SJCRH30 (cell line): ENCODE measurements at regions not wholly inside any gene's neighbourhood (a gene's known extent, or its start where the extent isn't known, plus 50 kb on each side); places are given as distances from the start of the nearest gene placed in this dataset.

ENCODE experiments used
- DNase-seq, 2 experiments: peaks; one replicate each; pipeline ENCODE4 v3.0.0-alpha.2; 2015 to 2020
- H3K27ac ChIP-seq: fragments of 250-450 bp; sonication (Bioruptor Pico); 2 replicates; pipeline ENCODE4 v1.5.1; 2020; ENCODE audit warnings: mild to moderate bottlenecking, moderate library complexity
- H3K27me3 ChIP-seq: fragments of 250-450 bp; sonication (Bioruptor Pico); 2 replicates; pipeline ENCODE4 v1.5.1; 2020; ENCODE audit warnings: mild to moderate bottlenecking, moderate library complexity
- H3K36me3 ChIP-seq: fragments of 250-450 bp; sonication (Bioruptor Pico); 2 replicates; pipeline ENCODE4 v1.5.1; 2020; ENCODE audit warnings: mild to moderate bottlenecking, moderate library complexity
- H3K4me1 ChIP-seq: fragments of 250-450 bp; sonication (Bioruptor Pico); 2 replicates; pipeline ENCODE4 v1.5.1; 2020; ENCODE audit warnings: mild to moderate bottlenecking, moderate library complexity
- H3K4me3 ChIP-seq: fragments of 250-450 bp; sonication (Bioruptor Pico); 2 replicates; pipeline ENCODE4 v1.5.1; 2020; ENCODE audit warnings: mild to moderate bottlenecking, moderate library complexity
- H3K9me3 ChIP-seq: fragments of 250-450 bp; sonication (Bioruptor Pico); replicated peaks from 2 replicates; pipeline ENCODE4 v1.5.1; 2020; ENCODE audit warnings: mild to moderate bottlenecking, moderate library complexity

DNA sequence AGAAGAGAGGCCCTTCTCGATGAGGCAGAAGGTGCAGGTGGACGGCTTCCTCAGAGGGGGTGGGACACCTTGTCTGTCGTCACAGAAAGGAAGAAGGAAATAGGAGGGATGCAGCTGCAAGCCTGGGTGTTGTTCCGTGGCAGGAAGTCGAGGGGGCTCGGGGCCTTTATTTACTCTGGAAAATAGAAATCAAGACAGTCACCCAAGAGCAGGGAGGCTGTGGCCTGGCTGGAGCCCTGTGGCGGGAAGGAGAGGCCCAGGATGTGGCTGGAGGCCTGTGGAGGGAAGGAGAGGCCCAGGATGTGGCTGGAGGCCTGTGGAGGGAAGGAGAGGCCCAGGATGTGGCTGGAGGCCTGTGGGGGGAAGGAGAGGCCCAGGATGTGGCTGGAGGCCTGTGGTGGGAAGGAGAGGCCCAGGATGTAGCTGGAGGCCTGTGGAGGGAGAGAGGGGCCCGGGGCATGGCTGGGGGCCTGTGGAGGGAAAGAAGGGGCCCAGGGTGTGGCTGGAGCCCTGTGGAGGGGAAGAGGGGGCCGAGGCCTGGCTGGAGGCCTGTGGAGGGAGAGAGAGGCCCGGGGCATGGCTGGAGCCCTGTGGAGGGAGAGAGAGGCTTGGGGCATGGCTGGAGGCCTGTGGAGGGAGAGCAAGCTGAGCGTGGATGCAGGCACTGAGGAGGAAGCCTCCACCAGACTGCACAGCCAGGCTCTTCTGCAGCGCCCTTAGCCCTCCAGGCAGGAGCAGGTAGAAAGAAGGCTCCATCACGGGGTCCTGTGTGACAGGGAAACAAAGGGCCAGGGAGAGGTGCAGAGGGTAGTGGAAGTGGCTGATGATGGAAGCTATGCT is 97.3 kb upstream of the SFMBT2 start:
- Histone ChIP-seq H3K27me3 (no peaks in the 10 kb centered on the region), H3K27ac (no peak overlapping the region), H3K4me3 (no peak overlapping the region), H3K9me3 (no peaks in the 10 kb centered on the region), H3K4me1 (no peaks in the 10 kb centered on the region), H3K36me3 (no peaks in the 10 kb centered on the region)
- no peak for DNase-seq

DNA sequence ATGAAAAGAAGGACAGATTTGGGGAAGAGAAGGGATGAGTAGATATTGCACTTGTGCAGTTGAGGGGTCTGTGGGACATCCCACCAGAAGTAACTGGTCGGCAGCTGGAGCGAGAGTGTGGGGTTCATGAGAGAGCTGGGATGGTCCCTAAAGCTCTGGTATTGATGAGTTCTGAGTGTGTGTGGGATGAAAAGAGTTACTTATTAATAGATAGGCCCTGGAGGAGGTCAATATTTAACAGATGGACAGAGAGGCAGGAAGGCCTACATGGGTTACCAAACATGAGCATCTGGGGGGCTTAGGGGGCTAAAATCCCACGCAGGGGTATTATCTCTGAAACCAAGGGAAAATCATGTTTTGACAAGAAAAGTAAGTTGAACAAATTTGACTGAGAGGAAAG is 95.7 kb upstream of the SFMBT2 start:
- Histone ChIP-seq H3K4me3 (no peak overlapping the region), H3K4me1 (no peaks in the 10 kb centered on the region), H3K36me3 (no peaks in the 10 kb centered on the region), H3K9me3 (no peaks in the 10 kb centered on the region), H3K27me3 (no peaks in the 10 kb centered on the region), H3K27ac (no peak overlapping the region)
- DNase-seq, result no peak

DNA sequence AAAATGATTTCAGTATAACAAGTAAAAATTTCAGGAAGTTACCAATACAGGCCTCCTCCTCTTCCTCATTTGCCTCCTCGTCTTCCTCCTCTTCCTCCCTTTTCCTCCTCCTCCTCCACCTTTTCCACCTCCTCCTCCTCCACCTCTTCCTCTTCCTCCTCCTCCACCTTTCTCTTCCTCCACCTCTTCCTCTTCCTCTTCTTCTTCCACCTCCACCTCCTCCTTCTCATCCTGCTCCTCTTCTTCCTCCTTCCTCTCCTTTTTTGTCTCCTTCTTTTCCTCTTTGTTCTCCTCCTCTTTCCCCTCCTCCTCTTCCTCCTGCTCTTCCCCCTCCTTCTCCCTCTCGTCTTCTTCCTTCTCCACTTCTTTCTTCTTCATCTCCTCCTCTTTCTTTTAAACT is 94.4 kb upstream of the SFMBT2 start:
- Histone ChIP-seq H3K27me3 (no peaks in the 10 kb centered on the region), H3K27ac (no peak overlapping the region), H3K4me1 (no peaks in the 10 kb centered on the region), H3K36me3 (no peaks in the 10 kb centered on the region), H3K4me3 (no peak overlapping the region), H3K9me3 (no peaks in the 10 kb centered on the region)
- DNase-seq, result no peak

GRCh38 chr10:7503190-7503589 is 92.4 kb upstream of the SFMBT2 start:
- Histone ChIP-seq H3K4me1 (no peaks in the 10 kb centered on the region), H3K27me3 (no peaks in the 10 kb centered on the region), H3K27ac (no peak overlapping the region), H3K4me3 (no peak overlapping the region), H3K36me3 (no peaks in the 10 kb centered on the region), H3K9me3 (no peaks in the 10 kb centered on the region)
- no peak for DNase-seq

- H3K4me3 ChIP-seq, result no peak overlapping the region
- no peaks in the 10 kb centered on the region for H3K9me3 ChIP-seq
- H3K27me3 ChIP-seq, result no peaks in the 10 kb centered on the region
- no peak overlapping the region for H3K27ac ChIP-seq
- no peaks in the 10 kb centered on the region for H3K36me3 ChIP-seq
- no peaks in the 10 kb centered on the region for H3K4me1 ChIP-seq
- DNase-seq, result no peak
Measured at GRCh38 chr10:7501157-7501556, 90.3 kb upstream of the SFMBT2 start.

- H3K27ac ChIP-seq, result no peak overlapping the region
- no peaks in the 10 kb centered on the region for H3K9me3 ChIP-seq
- no peaks in the 10 kb centered on the region for H3K4me1 ChIP-seq
- no peak for DNase-seq
- H3K36me3 ChIP-seq, result no peaks in the 10 kb centered on the region
- H3K27me3 ChIP-seq, result no peaks in the 10 kb centered on the region
- H3K4me3 ChIP-seq, result no peak overlapping the region
Measured at GRCh38 chr10:7498111-7498510, 87.3 kb upstream of the SFMBT2 start.

DNA sequence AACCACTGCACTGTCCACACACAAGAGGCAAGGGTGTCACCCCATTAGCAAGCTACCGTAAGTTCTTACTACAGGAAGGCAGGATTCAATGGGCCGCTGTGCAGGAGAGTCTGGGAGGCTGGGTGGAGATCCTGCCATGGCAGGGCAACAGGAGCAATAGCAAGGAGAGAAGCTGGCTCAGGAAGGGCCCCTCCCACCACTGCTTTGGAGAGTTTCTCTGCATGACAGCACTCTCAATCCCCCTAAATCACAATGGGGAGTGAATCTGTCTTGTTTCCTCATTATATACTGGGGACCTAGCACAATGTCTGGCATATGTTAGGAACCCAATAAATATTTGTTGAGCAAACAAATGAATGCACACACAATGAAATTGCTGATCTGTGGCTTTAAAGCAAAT is 83.2 kb upstream of the SFMBT2 start:
- H3K27me3 ChIP-seq, result no peaks in the 10 kb centered on the region
- no peak overlapping the region for H3K4me3 ChIP-seq
- no peaks in the 10 kb centered on the region for H3K36me3 ChIP-seq
- no peak for DNase-seq
- H3K27ac ChIP-seq, result no peak overlapping the region
- no peaks in the 10 kb centered on the region for H3K9me3 ChIP-seq
- H3K4me1 ChIP-seq, result no peaks in the 10 kb centered on the region; the same call in 1 of the 2 replicates

- no peak overlapping the region for H3K4me3 ChIP-seq
- H3K27me3 ChIP-seq, result no peaks in the 10 kb centered on the region
- DNase-seq, result no peak
Measured at GRCh38 chr10:7492660-7493046, 81.8 kb upstream of the SFMBT2 start.

GRCh38 chr10:7491949-7492659 is 81.3 kb upstream of the SFMBT2 start:
- Histone ChIP-seq H3K27me3 (no peaks in the 10 kb centered on the region), H3K4me1 (no peaks in the 10 kb centered on the region; the same call in 1 of the 2 replicates), H3K9me3 (no peaks in the 10 kb centered on the region), H3K27ac (no peak overlapping the region), H3K36me3 (no peaks in the 10 kb centered on the region), H3K4me3 (no peak overlapping the region)
- DNase-seq, result no peak

More at GRCh38 chr10:7492660-7493046, 81.8 kb upstream of the SFMBT2 start:
- Histone ChIP-seq H3K9me3 (no peaks in the 10 kb centered on the region), H3K36me3 (no peaks in the 10 kb centered on the region), H3K27ac (no peak overlapping the region), H3K4me1 (no peaks in the 10 kb centered on the region; the same call in 1 of the 2 replicates)

DNA sequence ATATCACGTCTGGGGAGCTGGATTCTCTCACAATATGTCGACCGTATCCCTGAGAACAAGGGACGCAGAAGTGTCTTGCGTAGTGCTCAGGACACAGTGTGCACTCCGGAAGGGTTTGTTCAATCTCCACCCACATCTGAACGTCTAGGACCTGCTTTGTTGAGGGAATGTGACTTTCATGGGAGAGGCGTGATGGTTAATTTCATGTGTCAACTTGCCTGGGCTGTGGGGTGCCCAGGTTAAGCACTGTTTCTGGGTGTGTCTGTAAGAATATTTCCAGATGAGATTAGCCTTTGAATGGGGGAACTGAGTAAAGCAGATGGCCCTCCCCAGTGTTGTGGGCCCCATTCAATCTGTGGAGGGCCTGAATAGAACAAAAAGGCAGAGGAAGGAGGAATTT is 80.4 kb upstream of the SFMBT2 start:
- no peak for DNase-seq
- Histone ChIP-seq H3K4me1 (no peaks in the 10 kb centered on the region; the same call in 1 of the 2 replicates), H3K9me3 (no peaks in the 10 kb centered on the region), H3K36me3 (no peaks in the 10 kb centered on the region), H3K27ac (no peak overlapping the region), H3K27me3 (no peaks in the 10 kb centered on the region), H3K4me3 (no peak overlapping the region)

DNA sequence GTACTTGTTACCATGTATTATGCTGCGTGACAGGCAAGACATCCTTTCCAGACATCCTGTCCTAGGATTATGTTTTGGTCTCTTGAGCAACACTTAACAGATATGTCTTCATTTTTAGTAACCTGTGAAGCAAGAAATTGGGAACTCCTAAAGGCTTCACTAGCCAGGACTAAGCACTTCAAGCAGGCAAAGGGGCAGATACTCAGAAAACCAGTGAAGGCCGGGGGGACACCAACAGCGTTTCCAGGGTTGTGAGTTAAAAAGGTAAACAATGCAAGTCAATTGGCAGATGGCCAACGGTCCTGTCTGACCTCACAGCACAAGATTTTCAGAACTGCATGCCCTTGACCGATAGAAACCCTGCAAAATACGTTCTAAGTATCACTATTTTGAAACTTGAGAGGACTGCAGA is 77.6 kb upstream of the SFMBT2 start:
- no peaks in the 10 kb centered on the region for H3K27me3 ChIP-seq
- H3K4me1 ChIP-seq, result no peaks in the 10 kb centered on the region; the same call in 1 of the 2 replicates
- peak; percentile 50 to 68 for DNase-seq
- H3K4me3 ChIP-seq, result no peak overlapping the region
- H3K9me3 ChIP-seq, result no peaks in the 10 kb centered on the region
- no peaks in the 10 kb centered on the region for H3K36me3 ChIP-seq
- no peak overlapping the region for H3K27ac ChIP-seq

DNA sequence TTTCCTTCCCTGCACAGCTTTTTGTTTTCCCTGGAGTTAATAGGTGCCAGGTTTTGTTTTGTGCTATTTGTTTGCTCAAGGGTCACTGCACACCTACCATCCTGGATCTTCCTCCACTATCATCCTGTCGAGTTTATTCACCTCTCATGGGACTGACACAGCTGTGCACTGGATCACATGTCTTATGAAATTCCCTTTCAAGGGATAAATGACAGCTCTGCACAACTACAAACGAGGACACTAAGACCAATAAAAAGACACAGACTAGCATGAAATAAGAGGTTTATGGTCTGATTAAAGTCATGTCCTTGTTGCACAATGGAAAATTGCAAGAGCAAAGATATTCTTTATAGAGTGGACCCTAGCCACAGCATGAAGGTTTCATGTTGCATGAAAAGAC is 76.7 kb upstream of the SFMBT2 start:
- H3K9me3 ChIP-seq, result no peaks in the 10 kb centered on the region
- H3K27me3 ChIP-seq, result no peaks in the 10 kb centered on the region
- no peaks in the 10 kb centered on the region; the same call in 1 of the 2 replicates for H3K4me1 ChIP-seq
- DNase-seq, result no peak
- H3K36me3 ChIP-seq, result no peaks in the 10 kb centered on the region
- no peak overlapping the region for H3K27ac ChIP-seq
- no peak overlapping the region for H3K4me3 ChIP-seq

- DNase-seq, result no peak
- no peak overlapping the region for H3K4me3 ChIP-seq
- no peaks in the 10 kb centered on the region; the same call in 1 of the 2 replicates for H3K4me1 ChIP-seq
- H3K27ac ChIP-seq, result no peak overlapping the region
- H3K36me3 ChIP-seq, result no peaks in the 10 kb centered on the region
- no peaks in the 10 kb centered on the region for H3K27me3 ChIP-seq
- H3K9me3 ChIP-seq, result no peaks in the 10 kb centered on the region
Measured at GRCh38 chr10:7486528-7486927, 75.7 kb upstream of the SFMBT2 start.

- Histone ChIP-seq H3K27me3 (no peaks in the 10 kb centered on the region), H3K9me3 (no peaks in the 10 kb centered on the region), H3K4me3 (no peak overlapping the region), H3K27ac (no peak overlapping the region), H3K4me1 (no peaks in the 10 kb centered on the region; the same call in 1 of the 2 replicates), H3K36me3 (no peaks in the 10 kb centered on the region)
- no peak for DNase-seq
Measured at GRCh38 chr10:7485799-7486198, 75.0 kb upstream of the SFMBT2 start.

GRCh38 chr10:7485244-7485556 is 74.4 kb upstream of the SFMBT2 start:
- Histone ChIP-seq H3K4me1 (no peaks in the 10 kb centered on the region; the same call in 1 of the 2 replicates), H3K27ac (no peak overlapping the region), H3K4me3 (no peak overlapping the region), H3K36me3 (no peaks in the 10 kb centered on the region), H3K9me3 (no peaks in the 10 kb centered on the region), H3K27me3 (no peaks in the 10 kb centered on the region)
- DNase-seq, result no peak
